ENCODE measurements at regions not wholly inside any gene's neighbourhood (a gene's known extent, or its start where the extent isn't known, plus 50 kb on each side); places are given as distances from the start of the nearest gene placed in this dataset.
"Not testable (repeated sequence)": the region's sequence is repeated elsewhere in the genome, so short reads cannot be mapped to it uniquely, and the experiment has no call there.

- no peak for TF ChIP-seq CTCF (conservative IDR thresholded peaks at IDR 0.05; ENCODE audit: low read depth)
- ChIA-PET POLR2A (ENCODE audit: low non-redundant PET) (no interaction called here), CTCF (interaction anchor here (0.6 kb wide), 1 partner anchor 459 kb away, joined by 3 read pairs; no protein-coding TSS in a partner anchor)
- H3K27ac ChIP-seq: no peak overlapping the region
- DNase-seq (ENCODE audit: low spot score): no peak
Observed at GRCh38 chr14:106235356-106236159, 709.2 kb downstream of the TMEM121 start.

GRCh38 chr14:106248321-106249192, 722.2 kb downstream of the TMEM121 start:
- H3K27ac ChIP-seq: no peak overlapping the region
- DNase-seq (ENCODE audit: low spot score): no peak
- POLR2A ChIA-PET (ENCODE audit: low non-redundant PET): no interaction called here
- TF ChIP-seq CTCF (conservative IDR thresholded peaks at IDR 0.05; ENCODE audit: low read depth): no peak
- CTCF ChIA-PET: interaction anchor here (1.5 kb wide), 1 partner anchor 9 kb away, joined by 4 read pairs; no protein-coding TSS in a partner anchor

GRCh38 chr14:106253995-106254394, 727.6 kb downstream of the TMEM121 start:
- CTCF ChIA-PET; H3K27ac ChIP-seq; POLR2A ChIA-PET (ENCODE audit: low non-redundant PET); DNase-seq (ENCODE audit: low spot score): not testable (repeated sequence)

- peak; percentile 79 for TF ChIP-seq CTCF (conservative IDR thresholded peaks at IDR 0.05; ENCODE audit: low read depth)
- H3K27ac ChIP-seq; POLR2A ChIA-PET (ENCODE audit: low non-redundant PET): not testable (repeated sequence)
- peak; percentile 23 for DNase-seq (ENCODE audit: low spot score)
- CTCF ChIA-PET: interaction anchor here (0.6 to 1.0 kb wide), 5 partner anchors 9 to 376 kb away, joined by 3 to 5 read pairs (median 3); no protein-coding TSS in a partner anchor
Observed at GRCh38 chr14:106257569-106257994, 731.2 kb downstream of the TMEM121 start.

- ChIA-PET CTCF (no interaction called here), POLR2A (ENCODE audit: low non-redundant PET) (no interaction called here)
- TF ChIP-seq CTCF (conservative IDR thresholded peaks at IDR 0.05; ENCODE audit: low read depth): no peak
- H3K27ac ChIP-seq: no peak overlapping the region
- no peak for DNase-seq (ENCODE audit: low spot score)
Observed at GRCh38 chr14:106268013-106268727, 741.8 kb downstream of the TMEM121 start.

- ChIA-PET POLR2A (ENCODE audit: low non-redundant PET) (no interaction called here), CTCF (no interaction called here)
- TF ChIP-seq CTCF (conservative IDR thresholded peaks at IDR 0.05; ENCODE audit: low read depth): no peak
- DNase-seq (ENCODE audit: low spot score): no peak
- H3K27ac ChIP-seq: no peak overlapping the region
Observed at GRCh38 chr14:106269029-106269428, 742.6 kb downstream of the TMEM121 start.
